Epithelial cell of proximal tubule (primary cell): ENCODE measurements at regions not wholly inside any gene's neighbourhood (a gene's known extent, or its start where the extent isn't known, plus 50 kb on each side); places are given as distances from the start of the nearest gene placed in this dataset.
A peak's percentile ranks its signal among the peaks of the same experiment; 100 is the strongest.

Source experiments
- DNase-seq: peaks from one replicate; pipeline ENCODE4 v3.0.0-alpha.2; 2011; ENCODE audit warnings: low read depth
- H3K4me3 ChIP-seq: 2 replicates; pipeline ENCODE4 v1.5.1; 2011; ENCODE audit warnings: low read depth, mild to moderate bottlenecking, low read length
- CTCF ChIP-seq: conservative IDR thresholded peaks from 2 replicates; pipeline ENCODE4 v1.5.1; 2012; ENCODE audit warnings: low read depth, mild to moderate bottlenecking, low read length

- DNase-seq, result no peak
- H3K4me3 ChIP-seq, result no peak overlapping the region
- no peak for TF ChIP-seq CTCF
Measured at GRCh38 chr2:53108246-53108645, 659.4 kb upstream of the CHAC2 start.

GRCh38 chr2:53104263-53104662 is 663.3 kb upstream of the CHAC2 start:
- TF ChIP-seq CTCF, result no peak
- no peak overlapping the region for H3K4me3 ChIP-seq
- peak; percentile 81 for DNase-seq

GRCh38 chr2:53103679-53104078 is 663.9 kb upstream of the CHAC2 start:
- TF ChIP-seq CTCF, result no peak
- DNase-seq, result no peak
- no peak overlapping the region for H3K4me3 ChIP-seq

- H3K4me3 ChIP-seq, result peak overlapping the region; percentile 21
- no peak for TF ChIP-seq CTCF
- peak; percentile 49 for DNase-seq
Measured at GRCh38 chr2:53098696-53099078, 668.9 kb upstream of the CHAC2 start.

GRCh38 chr2:53096351-53096750 is 671.3 kb upstream of the CHAC2 start:
- TF ChIP-seq CTCF, result no peak
- no peak for DNase-seq
- no peak overlapping the region for H3K4me3 ChIP-seq

GRCh38 chr2:53095664-53096063 is 671.9 kb upstream of the CHAC2 start:
- TF ChIP-seq CTCF, result no peak
- no peak for DNase-seq
- no peak overlapping the region for H3K4me3 ChIP-seq

- DNase-seq, result no peak
Measured at GRCh38 chr2:53095227-53095626, 672.4 kb upstream of the CHAC2 start.

More at GRCh38 chr2:53095227-53095626, 672.4 kb upstream of the CHAC2 start:
- no peak overlapping the region for H3K4me3 ChIP-seq
- no peak for TF ChIP-seq CTCF
